ENCODE measurements at regions not wholly inside any gene's neighbourhood (a gene's known extent, or its start where the extent isn't known, plus 50 kb on each side); places are given as distances from the start of the nearest gene placed in this dataset.
"Not testable (repeated sequence)": the region's sequence is repeated elsewhere in the genome, so short reads cannot be mapped to it uniquely, and the experiment has no call there.

DNA sequence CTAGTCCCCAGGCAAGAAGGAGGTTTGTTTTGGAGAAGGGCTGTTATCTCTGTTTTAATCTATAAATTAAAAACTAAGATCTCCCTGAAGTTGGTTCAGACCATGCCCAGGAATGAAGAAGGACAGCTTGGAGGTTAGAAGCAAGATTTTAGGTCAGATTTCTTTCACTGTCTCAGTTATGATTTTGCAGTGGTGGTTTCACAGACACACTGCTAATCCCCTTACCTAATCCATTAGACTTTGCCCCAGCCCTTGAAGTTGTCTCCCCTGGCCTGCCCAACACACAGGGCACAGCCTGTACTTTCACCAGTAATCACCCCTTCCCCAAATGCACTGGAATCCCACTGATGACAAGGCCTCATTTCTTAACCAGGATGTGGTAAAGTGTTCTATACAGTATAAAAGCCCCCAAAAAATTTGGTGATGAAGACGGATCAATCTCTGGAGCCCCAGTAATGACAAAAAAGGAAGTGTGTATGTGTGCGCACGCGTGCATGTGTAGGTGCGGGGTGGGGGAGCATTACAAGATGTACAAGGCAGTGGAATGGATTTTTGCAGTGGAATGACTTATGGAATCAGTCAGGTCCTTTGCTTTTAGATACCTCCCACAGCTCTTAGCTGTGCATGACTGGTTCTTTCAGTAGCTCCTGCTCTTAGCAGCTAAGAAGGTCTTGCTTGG lies 73.1 kb upstream of the TERB2 start:
- H3K4me3 ChIP-seq (ENCODE audit: low read depth in 2 of 2, low read length in 1 of 2): no peak overlapping the region
- H4K20me1 ChIP-seq (ENCODE audit: insufficient read depth): no peaks in the 10 kb centered on the region
- H3K4me1 ChIP-seq (ENCODE audit: control insufficient read depth in 1 of 2, insufficient read depth in 2 of 2, low read depth in 1 of 2, low read length in 1 of 2): no peaks in the 10 kb centered on the region
- no peaks in the 10 kb centered on the region for H3K79me2 ChIP-seq (ENCODE audit: insufficient read depth)
- H3F3A ChIP-seq (replicated peaks; ENCODE audit: insufficient read depth): no peaks in the 10 kb centered on the region
- POLR2A ChIA-PET: no interaction called here
- no peaks in the 10 kb centered on the region for H3K9me3 ChIP-seq
- TF ChIP-seq GATA2 (CRISPR knock-in tag; IDR thresholded peaks at IDR 0.05) (no peak), USF1 (IDR thresholded peaks at IDR 0.05; ENCODE audit: borderline replicate concordance, low read depth) (no peak), NRF1 (IDR thresholded peaks at IDR 0.05; ENCODE audit: low read depth, low read length) (no peak), MXI1 (IDR thresholded peaks at IDR 0.05; ENCODE audit: low read depth, low read length) (no peak), MEF2A (IDR thresholded peaks at IDR 0.05; ENCODE audit: borderline replicate concordance, low read depth) (no peak), JUND (IDR thresholded peaks at IDR 0.05) (no peak), RCOR1 (IDR thresholded peaks at IDR 0.05; ENCODE audit: low read length) (no peak), FOSL2 (IDR thresholded peaks at IDR 0.05; ENCODE audit: borderline replicate concordance, low read depth) (no peak), SMC3 (IDR thresholded peaks at IDR 0.05; ENCODE audit: low read depth, low read length) (no peak), RAD21 (IDR thresholded peaks at IDR 0.05; ENCODE audit: low read length) (no peak), TCF12 (IDR thresholded peaks at IDR 0.05) (no peak), REST (IDR thresholded peaks at IDR 0.05; ENCODE audit: low read depth, low read length) (no peak), GABPA (IDR thresholded peaks at IDR 0.05; ENCODE audit: low read depth) (no peak)
- TF ChIP-seq, protein P1, sequence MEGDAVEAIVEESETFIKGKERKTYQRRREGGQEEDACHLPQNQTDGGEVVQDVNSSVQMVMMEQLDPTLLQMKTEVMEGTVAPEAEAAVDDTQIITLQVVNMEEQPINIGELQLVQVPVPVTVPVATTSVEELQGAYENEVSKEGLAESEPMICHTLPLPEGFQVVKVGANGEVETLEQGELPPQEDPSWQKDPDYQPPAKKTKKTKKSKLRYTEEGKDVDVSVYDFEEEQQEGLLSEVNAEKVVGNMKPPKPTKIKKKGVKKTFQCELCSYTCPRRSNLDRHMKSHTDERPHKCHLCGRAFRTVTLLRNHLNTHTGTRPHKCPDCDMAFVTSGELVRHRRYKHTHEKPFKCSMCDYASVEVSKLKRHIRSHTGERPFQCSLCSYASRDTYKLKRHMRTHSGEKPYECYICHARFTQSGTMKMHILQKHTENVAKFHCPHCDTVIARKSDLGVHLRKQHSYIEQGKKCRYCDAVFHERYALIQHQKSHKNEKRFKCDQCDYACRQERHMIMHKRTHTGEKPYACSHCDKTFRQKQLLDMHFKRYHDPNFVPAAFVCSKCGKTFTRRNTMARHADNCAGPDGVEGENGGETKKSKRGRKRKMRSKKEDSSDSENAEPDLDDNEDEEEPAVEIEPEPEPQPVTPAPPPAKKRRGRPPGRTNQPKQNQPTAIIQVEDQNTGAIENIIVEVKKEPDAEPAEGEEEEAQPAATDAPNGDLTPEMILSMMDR (IDR thresholded peaks at IDR 0.05): no peak
- no peaks in the 10 kb centered on the region for H3K9me2 ChIP-seq
- no peak overlapping the region for H2AFZ ChIP-seq (ENCODE audit: low read depth)
- H3K27me3 ChIP-seq (ENCODE audit: insufficient read depth): no peaks in the 10 kb centered on the region
- 55% methylated on average over 5 of the region's 5 CpGs for WGBS (ENCODE audit: low lambda C conversion rate)
- CTCF ChIA-PET: no interaction called here
- DNase-seq: no peak
- H3K27ac ChIP-seq (ENCODE audit: low read depth in 2 of 2, low read length in 1 of 2): no peak overlapping the region
- H3K36me3 ChIP-seq (replicated peaks in 1 of 2; ENCODE audit: control insufficient read depth in 1 of 2, insufficient read depth in 2 of 2, low read length in 1 of 2): no peaks in the 10 kb centered on the region
- no peak overlapping the region for H3K9ac ChIP-seq
- no peak overlapping the region for H3K4me2 ChIP-seq

DNA sequence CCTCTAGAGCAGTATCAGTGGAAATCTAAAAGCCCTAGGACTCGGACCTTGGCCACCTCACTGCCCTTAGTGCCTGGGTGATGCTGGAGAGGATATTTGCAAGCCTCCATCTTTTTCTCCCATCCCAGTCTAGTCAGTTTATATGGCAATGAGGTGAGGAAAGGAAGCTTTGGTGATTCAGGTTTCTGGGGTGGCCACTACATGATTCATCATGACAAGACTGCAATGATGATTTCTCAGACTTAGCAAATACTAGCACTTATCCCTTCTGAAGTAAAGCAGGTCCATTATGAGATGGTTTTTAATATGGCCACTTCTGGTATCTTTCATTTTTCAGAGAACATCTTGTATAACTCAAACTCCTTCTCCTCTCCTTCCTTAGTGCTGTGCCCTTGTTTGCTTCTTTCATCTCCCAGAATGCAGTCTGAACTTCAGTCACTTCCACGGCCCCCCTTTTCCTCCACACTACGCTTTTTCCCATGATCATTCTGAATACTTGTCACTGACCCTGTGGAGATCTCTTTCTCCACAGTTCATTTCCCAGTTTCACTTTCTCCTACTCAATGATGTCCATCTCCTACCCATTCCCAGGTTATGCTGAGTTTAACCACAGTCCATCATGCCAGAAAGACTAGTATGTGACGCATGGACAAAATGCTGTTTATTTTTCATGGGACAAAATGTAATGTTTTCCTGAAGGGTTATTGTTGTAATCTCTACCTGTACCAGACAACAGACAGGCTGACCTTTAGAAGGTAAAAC lies 57.4 kb upstream of the TERB2 start:
- H3K27ac ChIP-seq (ENCODE audit: low read depth in 2 of 2, low read length in 1 of 2); DNase-seq; POLR2A ChIA-PET; H3K36me3 ChIP-seq (replicated peaks in 1 of 2; ENCODE audit: control insufficient read depth in 1 of 2, insufficient read depth in 2 of 2, low read length in 1 of 2); H3K79me2 ChIP-seq (ENCODE audit: insufficient read depth); H3K27me3 ChIP-seq (ENCODE audit: insufficient read depth); H3K4me1 ChIP-seq (ENCODE audit: control insufficient read depth in 1 of 2, insufficient read depth in 2 of 2, low read depth in 1 of 2, low read length in 1 of 2); H3F3A ChIP-seq (replicated peaks; ENCODE audit: insufficient read depth); H3K9me3 ChIP-seq; H3K9ac ChIP-seq; H3K9me2 ChIP-seq; H2AFZ ChIP-seq (ENCODE audit: low read depth); H4K20me1 ChIP-seq (ENCODE audit: insufficient read depth); H3K4me2 ChIP-seq; H3K4me3 ChIP-seq (ENCODE audit: low read depth in 2 of 2, low read length in 1 of 2); CTCF ChIA-PET: not testable (repeated sequence)
- WGBS (ENCODE audit: low lambda C conversion rate): 64% methylated on average over 3 of the region's 4 CpGs

GRCh38 chr15:44899775-44900174 lies 56.7 kb upstream of the TERB2 start:
- H3K4me2 ChIP-seq; H3K9ac ChIP-seq; H3K36me3 ChIP-seq (replicated peaks in 1 of 2; ENCODE audit: control insufficient read depth in 1 of 2, insufficient read depth in 2 of 2, low read length in 1 of 2); H3K9me2 ChIP-seq; DNase-seq; CTCF ChIA-PET; H3K9me3 ChIP-seq; H3F3A ChIP-seq (replicated peaks; ENCODE audit: insufficient read depth); H3K4me1 ChIP-seq (ENCODE audit: control insufficient read depth in 1 of 2, insufficient read depth in 2 of 2, low read depth in 1 of 2, low read length in 1 of 2); POLR2A ChIA-PET; H4K20me1 ChIP-seq (ENCODE audit: insufficient read depth); H3K27me3 ChIP-seq (ENCODE audit: insufficient read depth); H3K79me2 ChIP-seq (ENCODE audit: insufficient read depth); H2AFZ ChIP-seq (ENCODE audit: low read depth); H3K27ac ChIP-seq (ENCODE audit: low read depth in 2 of 2, low read length in 1 of 2); H3K4me3 ChIP-seq (ENCODE audit: low read depth in 2 of 2, low read length in 1 of 2): not testable (repeated sequence)
- WGBS (ENCODE audit: low lambda C conversion rate): no CpG with 5 or more reads among the region's 2 CpGs
